GM18909 (cell line): ENCODE measurements at regions not wholly inside any gene's neighbourhood (a gene's known extent, or its start where the extent isn't known, plus 50 kb on each side); places are given as distances from the start of the nearest gene placed in this dataset.

ENCODE experiments used
- ATAC-seq: cut with Tn5 transposase; IDR thresholded peaks from one replicate; pipeline ENCODE4 v1.9.1; 2021; ENCODE audit warnings: mild to moderate bottlenecking; ENCODE audit not compliant: unreplicated experiment, poor library complexity

GRCh38 chr14:85293612-85294234, 236.2 kb upstream of the FLRT2 start:
- ATAC-seq, result no peak

DNA sequence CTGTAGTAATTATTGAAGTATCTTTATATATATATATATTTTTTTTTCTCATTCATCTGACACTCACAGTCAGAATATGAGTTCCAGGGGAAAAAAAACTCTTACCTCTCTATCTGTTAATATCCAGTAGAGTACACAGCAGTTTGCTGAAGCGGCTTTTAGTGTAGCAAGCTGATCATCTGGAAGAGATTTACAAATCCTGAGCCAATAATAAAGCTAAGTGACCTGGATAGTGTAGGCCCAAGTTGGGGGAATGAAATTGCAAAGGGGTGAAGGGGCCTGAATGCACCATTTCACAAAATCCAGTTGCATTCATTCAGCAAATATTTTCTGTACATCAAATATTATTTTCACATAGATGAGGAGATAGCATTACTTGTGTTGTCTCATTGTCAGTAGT, 234.6 kb upstream of the FLRT2 start:
- ATAC-seq, result no peak

DNA sequence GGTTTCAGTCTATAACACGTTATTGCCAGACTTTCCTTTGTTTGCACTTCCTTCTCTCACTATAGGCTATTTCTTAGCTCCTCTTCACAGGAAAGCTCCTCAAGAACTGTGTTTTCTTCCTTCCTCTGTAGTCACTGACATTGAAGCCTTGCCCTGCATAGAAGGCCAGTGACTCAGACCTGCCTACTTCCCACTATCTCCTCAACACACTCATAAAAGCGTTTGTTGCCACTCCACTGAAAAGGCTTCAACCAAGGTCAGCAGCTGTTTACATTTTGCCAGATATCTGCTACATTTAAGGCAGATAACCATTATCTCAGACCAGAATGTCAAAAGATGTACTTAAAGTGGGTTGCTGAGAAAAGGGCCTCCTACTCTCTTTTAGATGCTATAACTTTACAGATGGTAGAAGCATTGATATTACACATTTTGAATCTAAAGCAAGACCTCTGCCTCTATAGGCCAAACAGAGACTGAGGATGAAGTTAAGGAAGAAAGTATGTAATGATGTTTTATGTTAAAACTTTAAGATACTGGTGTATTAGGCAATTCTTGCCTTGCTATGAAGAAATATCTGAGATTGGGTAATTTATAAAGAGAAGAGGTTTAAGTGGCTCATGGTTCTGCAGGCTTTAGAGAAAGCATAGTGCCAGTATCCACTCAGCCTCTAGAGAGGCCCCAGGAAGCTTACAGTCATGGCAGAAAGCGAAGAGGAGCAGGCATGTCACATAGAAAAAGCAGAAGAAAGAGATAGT, 233.3 kb upstream of the FLRT2 start:
- no peak for ATAC-seq

DNA sequence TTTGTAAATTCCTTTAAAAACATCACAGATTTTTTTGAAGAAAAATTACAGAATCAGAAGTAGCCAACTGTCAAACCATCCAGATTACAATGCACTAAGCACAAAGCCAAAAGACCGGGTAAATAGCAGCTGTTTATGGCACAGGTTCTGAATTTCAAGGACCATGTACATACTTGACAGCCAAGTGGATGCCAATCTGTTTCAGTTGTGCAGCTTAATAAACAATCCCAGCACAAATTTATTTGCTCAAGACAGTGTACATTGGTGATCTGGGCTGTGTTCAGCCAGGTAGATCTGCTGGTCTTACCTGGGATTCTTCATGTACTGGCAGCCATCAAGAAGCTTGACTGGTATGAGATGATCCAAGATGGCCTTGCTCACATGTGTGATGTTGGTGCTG, 229.8 kb upstream of the FLRT2 start:
- no peak for ATAC-seq

GRCh38 chr14:85301506-85301905, 228.4 kb upstream of the FLRT2 start:
- ATAC-seq, result no peak

- ATAC-seq, result no peak
Observed at GRCh38 chr14:85306024-85306423, 223.9 kb upstream of the FLRT2 start.

DNA sequence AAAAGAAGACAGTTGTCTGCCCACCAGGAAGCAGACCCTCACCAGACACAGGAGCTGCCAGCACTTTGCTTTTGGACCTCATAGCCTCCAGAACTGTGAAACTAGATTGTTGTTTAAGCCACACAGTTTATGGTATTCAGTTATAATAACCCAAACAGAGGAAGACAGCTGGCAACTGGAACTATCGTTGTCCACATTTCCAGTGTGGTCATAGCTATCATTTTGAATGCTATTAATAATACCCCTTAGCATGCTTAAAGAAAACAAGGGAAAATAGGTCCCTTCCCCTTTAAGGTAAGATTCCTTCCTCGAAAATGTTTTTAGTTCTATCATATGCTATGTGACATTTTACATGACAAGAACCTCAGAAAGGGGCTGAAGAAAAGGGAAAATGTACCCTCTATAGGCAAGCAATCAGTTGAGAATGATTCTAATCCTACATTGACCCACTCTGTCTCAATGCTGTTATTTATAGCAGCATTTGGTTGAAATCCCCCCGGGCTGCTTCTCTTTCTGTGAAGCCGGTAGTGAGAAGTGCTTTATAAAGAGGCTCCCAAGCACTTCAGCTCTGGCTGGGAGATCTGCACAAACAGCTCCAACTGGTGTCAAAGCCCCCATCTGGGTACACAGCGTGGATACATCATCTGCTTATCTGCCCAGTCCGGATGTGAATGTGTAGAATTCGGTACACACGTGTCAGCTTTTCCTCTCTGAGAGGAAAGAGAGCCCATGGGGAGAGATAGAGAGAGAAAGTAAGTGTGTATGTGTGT, 221.2 kb upstream of the FLRT2 start:
- no peak for ATAC-seq

- ATAC-seq, result no peak
Observed at GRCh38 chr14:85310491-85311272, 219.3 kb upstream of the FLRT2 start.

- no peak for ATAC-seq
Observed at GRCh38 chr14:85313560-85314207, 216.3 kb upstream of the FLRT2 start.

GRCh38 chr14:85315290-85315689, 214.7 kb upstream of the FLRT2 start:
- no peak for ATAC-seq

GRCh38 chr14:85315733-85316290, 214.1 kb upstream of the FLRT2 start:
- no peak for ATAC-seq

DNA sequence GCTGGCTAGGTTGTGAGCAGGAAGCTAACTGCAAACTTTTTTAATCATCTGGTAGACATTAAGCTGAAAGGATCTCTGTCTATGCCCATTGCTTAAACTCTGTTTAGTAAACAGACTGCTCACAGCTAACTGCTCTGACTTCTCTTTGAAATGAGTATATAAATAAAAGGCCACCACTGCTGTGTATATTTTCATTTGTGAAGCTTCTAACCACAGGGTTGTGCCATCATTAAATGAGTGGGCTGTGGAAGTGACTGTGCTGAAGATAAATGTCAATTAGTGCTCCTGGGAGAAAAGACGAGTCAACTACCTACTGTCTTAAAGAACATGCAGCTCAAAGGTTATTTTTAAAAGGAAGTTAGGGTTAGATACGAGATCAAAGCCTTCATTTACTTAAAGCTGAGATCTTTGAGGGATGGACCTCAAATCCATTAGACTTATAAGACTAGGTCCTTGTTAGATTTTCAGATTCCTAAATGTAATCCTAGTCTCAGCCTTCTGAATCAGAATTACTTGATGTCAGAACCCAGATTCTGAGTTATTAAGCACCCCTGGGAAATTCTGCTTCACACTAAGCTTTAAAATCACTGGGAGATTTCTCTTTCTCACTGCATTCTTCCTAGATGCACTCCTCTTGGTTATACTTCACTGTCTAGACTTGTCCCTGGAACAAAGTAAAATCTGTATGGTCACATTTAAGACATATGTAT, 213.1 kb upstream of the FLRT2 start:
- no peak for ATAC-seq

DNA sequence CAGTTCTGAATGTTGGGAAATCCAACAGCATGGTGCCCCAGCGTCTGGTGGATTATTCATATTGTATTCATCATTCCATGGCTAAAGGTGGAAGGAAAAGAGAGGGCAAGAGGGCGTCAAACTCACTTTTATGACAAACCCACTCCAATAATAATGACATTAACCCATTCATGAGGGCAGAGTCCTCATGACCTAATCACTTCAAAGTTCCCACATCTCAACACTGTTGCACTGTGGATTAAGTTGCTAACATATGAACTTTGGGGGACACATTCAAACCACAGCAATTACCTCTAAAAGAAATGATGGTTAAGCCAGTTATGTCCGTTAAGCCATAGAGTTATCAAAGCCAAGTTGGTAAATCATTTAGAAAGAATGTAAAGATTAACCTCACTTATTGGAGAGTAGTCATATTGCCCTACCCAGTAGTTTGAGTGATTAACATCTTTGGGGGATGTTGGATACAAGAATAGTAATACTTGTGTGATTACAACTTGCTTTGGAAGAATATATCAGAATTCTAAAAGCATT, 212.4 kb upstream of the FLRT2 start:
- ATAC-seq, result no peak

DNA sequence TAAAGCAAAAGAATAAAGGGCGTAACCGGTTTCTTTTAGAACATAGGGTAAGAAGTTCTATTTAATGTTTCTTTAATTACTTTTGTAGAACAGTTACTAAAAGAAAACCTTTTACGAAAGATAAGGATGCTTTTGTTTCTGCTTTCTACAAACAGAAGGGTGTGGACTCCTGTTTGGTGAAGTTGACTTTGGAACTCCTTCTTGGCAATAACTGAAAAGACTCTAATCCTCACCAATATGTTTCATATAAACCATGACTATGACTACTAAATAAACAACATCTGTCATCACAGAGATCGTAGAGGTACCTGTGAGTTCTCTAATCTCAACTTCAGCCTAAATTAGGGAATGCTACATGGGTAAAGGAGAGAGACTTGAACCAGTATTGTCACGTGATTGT, 210.8 kb upstream of the FLRT2 start:
- ATAC-seq, result no peak

DNA sequence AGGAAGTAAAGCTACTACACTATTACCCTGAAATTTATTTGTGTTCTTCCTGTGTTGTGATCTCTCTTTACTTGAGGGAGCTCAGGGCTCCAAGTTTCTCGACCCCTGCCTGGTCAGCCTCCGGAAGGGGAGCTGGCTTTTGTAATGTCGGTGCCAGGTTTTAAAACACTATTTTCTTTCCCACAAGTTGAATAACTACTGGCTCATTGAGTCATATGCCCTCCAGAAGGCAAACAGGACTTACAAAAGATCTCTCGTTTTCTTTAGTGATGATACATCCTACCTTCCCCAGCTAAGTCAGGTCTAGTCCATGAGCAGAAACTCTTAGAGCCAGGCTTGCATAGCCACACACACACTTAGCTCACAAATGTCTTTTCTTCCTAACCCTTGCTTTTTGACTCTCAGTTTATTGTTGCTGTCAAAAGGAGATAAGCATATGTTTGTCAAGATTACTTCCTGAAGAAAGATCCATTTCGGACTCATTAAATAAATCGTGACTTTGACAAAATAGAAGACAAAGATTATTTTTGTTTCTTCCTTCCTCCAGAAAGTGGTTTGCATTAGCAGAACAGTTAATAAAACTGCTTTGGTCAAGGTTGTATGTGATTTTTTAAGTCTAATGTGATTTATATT, 209.8 kb upstream of the FLRT2 start:
- no peak for ATAC-seq

GRCh38 chr14:85325134-85326017, 204.6 kb upstream of the FLRT2 start:
- no peak for ATAC-seq

DNA sequence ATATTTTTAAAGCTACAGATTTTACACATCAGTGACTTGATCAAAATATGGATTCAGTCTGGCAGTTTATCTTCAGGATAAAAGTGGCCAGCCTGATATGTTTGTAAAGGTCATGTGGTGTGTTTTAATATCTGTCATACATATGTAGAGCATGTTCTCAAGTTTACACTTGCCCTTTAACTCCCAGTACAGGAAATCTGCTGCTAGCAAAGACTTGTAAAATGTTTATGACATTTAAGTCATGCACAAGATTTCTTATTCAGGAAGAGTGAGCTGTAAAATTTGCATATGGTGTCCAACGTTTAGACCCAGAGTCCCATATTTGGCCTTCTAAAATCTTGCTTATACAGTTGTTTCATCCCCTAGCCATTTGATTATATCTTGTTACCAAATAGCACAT, 197.5 kb upstream of the FLRT2 start:
- ATAC-seq, result no peak

- ATAC-seq, result no peak
Observed at GRCh38 chr14:85333313-85333712, 196.6 kb upstream of the FLRT2 start.
